ENCODE measurements at regions not wholly inside any gene's neighbourhood (a gene's known extent, or its start where the extent isn't known, plus 50 kb on each side); places are given as distances from the start of the nearest gene placed in this dataset.

DNA sequence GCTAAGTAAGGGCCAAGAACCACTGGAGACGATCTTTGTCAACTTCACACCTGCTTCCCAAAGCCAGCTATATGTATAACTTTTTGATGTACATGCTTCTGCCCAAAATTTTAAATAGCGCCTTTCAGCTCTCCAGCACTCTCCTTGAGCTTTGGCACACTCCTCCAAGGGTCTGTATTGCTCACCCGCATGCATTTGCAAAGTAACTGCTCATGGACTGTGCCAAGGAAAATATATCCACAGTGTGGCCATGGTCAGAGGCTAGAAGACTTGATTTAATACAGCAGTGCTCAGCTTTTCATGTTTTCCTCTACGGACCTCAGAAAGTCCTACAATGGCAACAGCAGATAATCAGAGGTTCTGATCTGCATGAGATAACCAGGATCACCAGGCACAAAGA lies 550.1 kb downstream of the SOX6 start:
- TF ChIP-seq, protein P1, sequence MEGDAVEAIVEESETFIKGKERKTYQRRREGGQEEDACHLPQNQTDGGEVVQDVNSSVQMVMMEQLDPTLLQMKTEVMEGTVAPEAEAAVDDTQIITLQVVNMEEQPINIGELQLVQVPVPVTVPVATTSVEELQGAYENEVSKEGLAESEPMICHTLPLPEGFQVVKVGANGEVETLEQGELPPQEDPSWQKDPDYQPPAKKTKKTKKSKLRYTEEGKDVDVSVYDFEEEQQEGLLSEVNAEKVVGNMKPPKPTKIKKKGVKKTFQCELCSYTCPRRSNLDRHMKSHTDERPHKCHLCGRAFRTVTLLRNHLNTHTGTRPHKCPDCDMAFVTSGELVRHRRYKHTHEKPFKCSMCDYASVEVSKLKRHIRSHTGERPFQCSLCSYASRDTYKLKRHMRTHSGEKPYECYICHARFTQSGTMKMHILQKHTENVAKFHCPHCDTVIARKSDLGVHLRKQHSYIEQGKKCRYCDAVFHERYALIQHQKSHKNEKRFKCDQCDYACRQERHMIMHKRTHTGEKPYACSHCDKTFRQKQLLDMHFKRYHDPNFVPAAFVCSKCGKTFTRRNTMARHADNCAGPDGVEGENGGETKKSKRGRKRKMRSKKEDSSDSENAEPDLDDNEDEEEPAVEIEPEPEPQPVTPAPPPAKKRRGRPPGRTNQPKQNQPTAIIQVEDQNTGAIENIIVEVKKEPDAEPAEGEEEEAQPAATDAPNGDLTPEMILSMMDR (conservative IDR thresholded peaks at IDR 0.05; ENCODE audit: low read depth, low read length), result no peak
- no peak for TF ChIP-seq EZH2 (IDR thresholded peaks at IDR 0.05; ENCODE audit: borderline replicate concordance, low read depth, low read length, poor library complexity, severe bottlenecking)
